H1 (cell line): ENCODE measurements at regions not wholly inside any gene's neighbourhood (a gene's known extent, or its start where the extent isn't known, plus 50 kb on each side); places are given as distances from the start of the nearest gene placed in this dataset.

Experiments used
- BACH1 ChIP-seq: IDR thresholded peaks from 2 replicates; pipeline ENCODE4 v1.6.1; 2012; ENCODE audit warnings: low read length, improper control_type of control experiment
- GTF2F1 ChIP-seq: IDR thresholded peaks from 2 replicates; pipeline ENCODE4 v1.6.1; 2012; ENCODE audit warnings: low read depth, low read length, improper control_type of control experiment, borderline replicate concordance
- RAD21 ChIP-seq, 2 experiments: IDR thresholded peaks in 1 of 2; conservative IDR thresholded peaks in 1 of 2; 2 replicates each; pipeline ENCODE4 v1.6.1; 2011; ENCODE audit warnings: low read depth in 2 of 2, low read length in 2 of 2, improper control_type of control experiment in 1 of 2, inconsistent platforms in 1 of 2, mild to moderate bottlenecking in 1 of 2, moderate library complexity in 1 of 2
- RFX5 ChIP-seq: IDR thresholded peaks from 2 replicates; pipeline ENCODE4 v1.6.1; 2011; ENCODE audit warnings: low read depth, low read length, improper control_type of control experiment, borderline replicate concordance
- SIN3A ChIP-seq, 2 experiments: IDR thresholded peaks in 1 of 2; conservative IDR thresholded peaks in 1 of 2; 2 replicates each; pipeline ENCODE4 v1.6.1; 2011 to 2012; ENCODE audit warnings: low read length in 2 of 2, improper control_type of control experiment in 1 of 2, low read depth in 1 of 2, mild to moderate bottlenecking in 1 of 2
- SP1 ChIP-seq: IDR thresholded peaks from 2 replicates; pipeline ENCODE4 v1.6.1; 2011; ENCODE audit warnings: low read depth, low read length
- SP2 ChIP-seq: IDR thresholded peaks from 2 replicates; pipeline ENCODE4 v1.6.1; 2012; ENCODE audit warnings: mild to moderate bottlenecking, low read length, inconsistent platforms
- TBP ChIP-seq: IDR thresholded peaks from 2 replicates; pipeline ENCODE4 v1.6.1; 2011; ENCODE audit warnings: low read depth, low read length, improper control_type of control experiment
- ZNF274 ChIP-seq: IDR thresholded peaks from 2 replicates; pipeline ENCODE4 v1.7.0; 2012; ENCODE audit warnings: low read length, borderline replicate concordance; ENCODE audit errors: extremely low read depth
- TF ChIP-seq, protein P1 (sequence below): IDR thresholded peaks from 2 replicates; pipeline ENCODE4 v1.6.1; 2012; ENCODE audit warnings: inconsistent platforms
- TF ChIP-seq, protein P2 (sequence below), 3 experiments: IDR thresholded peaks; 1 replicate in 2 of 3; 2 replicates in 1 of 3; pipeline versions ENCODE4 v1.5.1 to v1.6.1; 2011; ENCODE audit warnings: low read length in 3 of 3, mild to moderate bottlenecking in 3 of 3, inconsistent platforms in 2 of 3, low read depth in 1 of 3, moderate library complexity in 1 of 3; ENCODE audit not compliant: insufficient read depth in 1 of 3; ENCODE audit errors: control extremely low read depth in 1 of 3
- TF ChIP-seq, protein P3 (sequence below): IDR thresholded peaks from 2 replicates; pipeline ENCODE4 v1.6.1; 2011; ENCODE audit warnings: low read length, improper control_type of control experiment

DNA sequence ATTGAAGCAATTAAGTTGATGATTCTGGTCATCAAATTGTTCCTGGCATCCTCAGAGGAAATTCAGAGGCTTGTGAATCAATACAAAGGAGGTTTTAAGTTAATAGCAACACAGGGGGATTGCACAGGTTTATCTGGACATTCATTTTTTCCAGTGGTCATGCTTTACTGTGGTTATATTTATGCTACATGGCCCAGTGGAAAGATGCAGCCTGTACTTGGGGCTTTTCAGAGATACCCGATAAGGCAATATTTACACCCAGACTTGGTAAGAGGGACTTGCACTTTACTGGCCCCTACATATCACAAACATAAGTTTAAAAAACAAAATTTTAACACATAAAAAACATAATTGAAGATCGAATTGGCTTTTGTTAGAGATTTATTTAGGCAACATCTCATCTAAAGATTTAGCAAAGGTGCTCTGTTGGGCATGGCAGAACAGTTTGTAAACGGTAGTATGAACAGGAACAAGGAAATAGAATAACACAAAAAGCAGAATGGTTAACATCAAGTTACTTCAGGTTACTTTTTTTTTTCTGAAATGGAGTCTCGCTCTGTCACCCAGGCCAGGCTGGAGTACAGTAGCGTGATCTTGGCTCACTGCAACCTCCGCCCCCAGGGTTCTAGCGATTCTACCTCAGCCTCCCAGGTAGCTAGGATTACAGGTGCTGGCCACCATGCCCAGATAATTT is 49.7 kb upstream of the GLDC start:
- TF ChIP-seq, protein P1, sequence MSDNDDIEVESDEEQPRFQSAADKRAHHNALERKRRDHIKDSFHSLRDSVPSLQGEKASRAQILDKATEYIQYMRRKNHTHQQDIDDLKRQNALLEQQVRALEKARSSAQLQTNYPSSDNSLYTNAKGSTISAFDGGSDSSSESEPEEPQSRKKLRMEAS = no peak
- TF ChIP-seq SP2 (no peak), BACH1 (no peak), RAD21 (IDR thresholded peaks at IDR 0.05 in 1 of 2, conservative IDR thresholded peaks at IDR 0.05 in 1 of 2; ENCODE audit: low read depth in 2 of 2, low read length in 2 of 2) (no peak), ZNF274 (no peak), TBP (no peak), GTF2F1 (no peak), SIN3A (conservative IDR thresholded peaks at IDR 0.05 in 1 of 2, IDR thresholded peaks at IDR 0.05 in 1 of 2; ENCODE audit: low read depth in 1 of 2, low read length in 2 of 2) (no peak), RFX5 (no peak), SP1 (no peak)
- TF ChIP-seq, protein P2, sequence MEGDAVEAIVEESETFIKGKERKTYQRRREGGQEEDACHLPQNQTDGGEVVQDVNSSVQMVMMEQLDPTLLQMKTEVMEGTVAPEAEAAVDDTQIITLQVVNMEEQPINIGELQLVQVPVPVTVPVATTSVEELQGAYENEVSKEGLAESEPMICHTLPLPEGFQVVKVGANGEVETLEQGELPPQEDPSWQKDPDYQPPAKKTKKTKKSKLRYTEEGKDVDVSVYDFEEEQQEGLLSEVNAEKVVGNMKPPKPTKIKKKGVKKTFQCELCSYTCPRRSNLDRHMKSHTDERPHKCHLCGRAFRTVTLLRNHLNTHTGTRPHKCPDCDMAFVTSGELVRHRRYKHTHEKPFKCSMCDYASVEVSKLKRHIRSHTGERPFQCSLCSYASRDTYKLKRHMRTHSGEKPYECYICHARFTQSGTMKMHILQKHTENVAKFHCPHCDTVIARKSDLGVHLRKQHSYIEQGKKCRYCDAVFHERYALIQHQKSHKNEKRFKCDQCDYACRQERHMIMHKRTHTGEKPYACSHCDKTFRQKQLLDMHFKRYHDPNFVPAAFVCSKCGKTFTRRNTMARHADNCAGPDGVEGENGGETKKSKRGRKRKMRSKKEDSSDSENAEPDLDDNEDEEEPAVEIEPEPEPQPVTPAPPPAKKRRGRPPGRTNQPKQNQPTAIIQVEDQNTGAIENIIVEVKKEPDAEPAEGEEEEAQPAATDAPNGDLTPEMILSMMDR (IDR thresholded peaks at IDR 0.05; ENCODE audit: control extremely low read depth in 1 of 3, insufficient read depth in 1 of 3, low read depth in 1 of 3, low read length in 3 of 3) = no peak
- TF ChIP-seq, protein P3, sequence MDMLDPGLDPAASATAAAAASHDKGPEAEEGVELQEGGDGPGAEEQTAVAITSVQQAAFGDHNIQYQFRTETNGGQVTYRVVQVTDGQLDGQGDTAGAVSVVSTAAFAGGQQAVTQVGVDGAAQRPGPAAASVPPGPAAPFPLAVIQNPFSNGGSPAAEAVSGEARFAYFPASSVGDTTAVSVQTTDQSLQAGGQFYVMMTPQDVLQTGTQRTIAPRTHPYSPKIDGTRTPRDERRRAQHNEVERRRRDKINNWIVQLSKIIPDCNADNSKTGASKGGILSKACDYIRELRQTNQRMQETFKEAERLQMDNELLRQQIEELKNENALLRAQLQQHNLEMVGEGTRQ = no peak
